ENCODE measurements at regions not wholly inside any gene's neighbourhood (a gene's known extent, or its start where the extent isn't known, plus 50 kb on each side); places are given as distances from the start of the nearest gene placed in this dataset. TPM values are rescaled to one million over a fixed set of nuclear protein-coding genes. Genes with fewer than 3 reads are reported as not detected.

DNA sequence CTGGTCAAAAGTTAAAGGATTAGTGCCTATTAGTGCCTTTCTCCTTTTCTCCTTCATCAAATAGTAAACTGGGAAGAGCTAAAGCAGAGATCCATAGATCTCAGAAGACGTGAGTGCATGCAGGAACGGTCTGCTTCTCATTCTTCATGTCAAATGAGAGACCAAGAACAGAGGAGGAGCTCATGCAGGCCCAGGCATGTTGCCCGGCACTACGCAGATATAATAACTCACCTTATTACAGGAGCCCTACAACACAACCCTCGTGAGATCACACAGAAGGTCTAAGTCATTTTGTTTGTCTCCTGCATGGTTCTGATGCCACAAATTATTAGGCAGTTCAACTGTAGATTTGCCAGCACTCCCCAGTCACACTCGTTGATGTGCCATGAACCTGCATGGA, 71.8 kb downstream of the CMPK2 start:
- no peak overlapping the region for H3K4me3 ChIP-seq (ENCODE audit: insufficient read depth, low read depth, low read length)
- Mint-ChIP-seq H3K9me3 (ENCODE audit: unreplicated experiment) (peaks cover 2% of the 10 kb centered on the region), H3K4me3 (ENCODE audit: unreplicated experiment) (no peak overlapping the region), H3K36me3 (ENCODE audit: low read depth, unreplicated experiment) (no peaks in the 10 kb centered on the region), H3K27ac (ENCODE audit: unreplicated experiment) (no peak overlapping the region), H3K4me1 (ENCODE audit: low read depth, unreplicated experiment) (no peaks in the 10 kb centered on the region), H3K27me3 (ENCODE audit: low read depth, unreplicated experiment) (peaks cover 16% of the 10 kb centered on the region)
- no peak for DNase-seq (ENCODE audit: low read depth)
- H3K27ac ChIP-seq (ENCODE audit: low read depth, low read length), result no peak overlapping the region
- H3K9me3 ChIP-seq (ENCODE audit: insufficient read depth, low read depth, low read length), result no peaks in the 10 kb centered on the region
- TF ChIP-seq, protein P1, sequence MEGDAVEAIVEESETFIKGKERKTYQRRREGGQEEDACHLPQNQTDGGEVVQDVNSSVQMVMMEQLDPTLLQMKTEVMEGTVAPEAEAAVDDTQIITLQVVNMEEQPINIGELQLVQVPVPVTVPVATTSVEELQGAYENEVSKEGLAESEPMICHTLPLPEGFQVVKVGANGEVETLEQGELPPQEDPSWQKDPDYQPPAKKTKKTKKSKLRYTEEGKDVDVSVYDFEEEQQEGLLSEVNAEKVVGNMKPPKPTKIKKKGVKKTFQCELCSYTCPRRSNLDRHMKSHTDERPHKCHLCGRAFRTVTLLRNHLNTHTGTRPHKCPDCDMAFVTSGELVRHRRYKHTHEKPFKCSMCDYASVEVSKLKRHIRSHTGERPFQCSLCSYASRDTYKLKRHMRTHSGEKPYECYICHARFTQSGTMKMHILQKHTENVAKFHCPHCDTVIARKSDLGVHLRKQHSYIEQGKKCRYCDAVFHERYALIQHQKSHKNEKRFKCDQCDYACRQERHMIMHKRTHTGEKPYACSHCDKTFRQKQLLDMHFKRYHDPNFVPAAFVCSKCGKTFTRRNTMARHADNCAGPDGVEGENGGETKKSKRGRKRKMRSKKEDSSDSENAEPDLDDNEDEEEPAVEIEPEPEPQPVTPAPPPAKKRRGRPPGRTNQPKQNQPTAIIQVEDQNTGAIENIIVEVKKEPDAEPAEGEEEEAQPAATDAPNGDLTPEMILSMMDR (IDR thresholded peaks at IDR 0.05; ENCODE audit: insufficient read depth, low read depth, low read length), result no peak
- TF ChIP-seq EZH2 (IDR thresholded peaks at IDR 0.05; ENCODE audit: insufficient read depth, low read length), result no peak
- H3K36me3 ChIP-seq (ENCODE audit: insufficient read depth, low read length), result no peaks in the 10 kb centered on the region
- no peak overlapping the region for H3K9ac ChIP-seq (ENCODE audit: low read length)
- H3K4me1 ChIP-seq (ENCODE audit: insufficient read depth, low read length), result no peaks in the 10 kb centered on the region
- H3K27me3 ChIP-seq (ENCODE audit: insufficient read depth, low read length), result no peaks in the 10 kb centered on the region
- H2AFZ ChIP-seq (ENCODE audit: low read depth, low read length), result no peak overlapping the region
- FAIRE-seq, result no peak
- no peaks in the 10 kb centered on the region for H4K20me1 ChIP-seq (ENCODE audit: insufficient read depth, low read length)
- H3K4me2 ChIP-seq (ENCODE audit: low read length), result no peak overlapping the region
- H3K79me2 ChIP-seq (ENCODE audit: insufficient read depth, low read length), result no peaks in the 10 kb centered on the region

DNA sequence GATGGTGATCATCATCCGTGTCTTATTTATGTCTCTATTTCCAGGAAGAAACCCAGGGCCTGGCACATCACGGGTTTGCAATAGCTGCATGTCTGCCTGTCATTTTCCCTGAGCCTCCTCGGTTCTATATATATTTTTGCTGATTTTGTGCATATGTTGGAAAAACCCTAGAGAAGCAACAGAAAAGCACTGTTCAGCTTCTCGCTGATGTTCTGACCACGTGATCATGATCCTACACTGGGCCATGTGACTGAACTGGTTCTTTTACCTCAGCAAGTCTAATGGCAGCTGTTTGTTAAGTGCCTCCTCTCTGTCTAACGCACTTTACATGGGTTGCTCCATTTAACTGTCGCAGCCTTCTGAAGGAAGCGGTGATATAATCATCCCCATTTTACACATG, 71.3 kb downstream of the CMPK2 start:
- Mint-ChIP-seq H3K9me3 (ENCODE audit: unreplicated experiment) (peaks cover 4% of the 10 kb centered on the region), H3K36me3 (ENCODE audit: low read depth, unreplicated experiment) (no peaks in the 10 kb centered on the region), H3K4me3 (ENCODE audit: unreplicated experiment) (no peak overlapping the region), H3K4me1 (ENCODE audit: low read depth, unreplicated experiment) (no peaks in the 10 kb centered on the region), H3K27ac (ENCODE audit: unreplicated experiment) (no peak overlapping the region), H3K27me3 (ENCODE audit: low read depth, unreplicated experiment) (peaks cover 14% of the 10 kb centered on the region)
- H3K4me2 ChIP-seq (ENCODE audit: low read length), result no peak overlapping the region
- DNase-seq (ENCODE audit: low read depth), result no peak
- H2AFZ ChIP-seq (ENCODE audit: low read depth, low read length), result no peak overlapping the region
- no peak overlapping the region for H3K9ac ChIP-seq (ENCODE audit: low read length)
- H3K36me3 ChIP-seq (ENCODE audit: insufficient read depth, low read length), result no peaks in the 10 kb centered on the region
- no peak for FAIRE-seq
- H3K27ac ChIP-seq (ENCODE audit: low read depth, low read length), result no peak overlapping the region
- H3K4me3 ChIP-seq (ENCODE audit: insufficient read depth, low read depth, low read length), result no peak overlapping the region
- no peaks in the 10 kb centered on the region for H3K79me2 ChIP-seq (ENCODE audit: insufficient read depth, low read length)
- TF ChIP-seq, protein P1 (IDR thresholded peaks at IDR 0.05; ENCODE audit: insufficient read depth, low read depth, low read length), result no peak
- TF ChIP-seq EZH2 (IDR thresholded peaks at IDR 0.05; ENCODE audit: insufficient read depth, low read length), result no peak
- H3K27me3 ChIP-seq (ENCODE audit: insufficient read depth, low read length), result no peaks in the 10 kb centered on the region
- H4K20me1 ChIP-seq (ENCODE audit: insufficient read depth, low read length), result no peaks in the 10 kb centered on the region
- no peaks in the 10 kb centered on the region for H3K4me1 ChIP-seq (ENCODE audit: insufficient read depth, low read length)
- H3K9me3 ChIP-seq (ENCODE audit: insufficient read depth, low read depth, low read length), result no peaks in the 10 kb centered on the region

Small RNA genes lying in the stretch of these regions (microRNA-seq; reads per million reads assigned to microRNA genes)
- gene MIR7158 (not detected), gene MIR7515 (not detected)
